Tibial artery (tissue), 4 donors: ENCODE measurements at regions not wholly inside any gene's neighbourhood (a gene's known extent, or its start where the extent isn't known, plus 50 kb on each side); places are given as distances from the start of the nearest gene placed in this dataset.

Experiments used
- DNase-seq, 2 donors: peaks; one replicate each; pipeline ENCODE4 v3.0.0-alpha.2; 2019
- H3K27ac ChIP-seq, 2 donors: fragments of 200-600 bp; sonication (generic) in 1 of 2; 1 replicate in 1 of 2; 2 replicates in 1 of 2; pipeline ENCODE4 v1.5.1; 2018 to 2019; ENCODE audit warnings: mild to moderate bottlenecking in 1 of 2
- H3K27me3 ChIP-seq, 2 donors: fragments of 200-600 bp; sonication (generic) in 1 of 2; one replicate each; pipeline versions ENCODE4 v1.5.1 to v1.6.0; 2016 to 2019
- H3K36me3 ChIP-seq, 3 donors: fragments of 200-600 bp; sonication (generic) in 2 of 3; one replicate each; pipeline ENCODE4 v1.5.1; 2016 to 2019; ENCODE audit warnings: mild to moderate bottlenecking in 2 of 3
- H3K4me1 ChIP-seq, 4 donors: fragments of 200-600 bp; sonication (generic) in 2 of 4; 1 replicate in 3 of 4; 2 replicates in 1 of 4; pipeline ENCODE4 v1.5.1; 2016 to 2019
- H3K4me3 ChIP-seq, 2 donors: fragments of 200-600 bp; sonication (generic) in 1 of 2; 1 replicate in 1 of 2; 2 replicates in 1 of 2; pipeline ENCODE4 v1.5.1; 2018 to 2019; ENCODE audit warnings: mild to moderate bottlenecking in 2 of 2
- H3K9me3 ChIP-seq, 3 donors: fragments of 200-600 bp; sonication (generic) in 1 of 3; one replicate each; pipeline ENCODE4 v1.5.1; 2016 to 2019
- intact Hi-C: fragments of 100-400 bp; cut with DNase I; formaldehyde crosslinking; loops from one replicate; pipeline ENCODE4 v1.15.0; 2023; ENCODE audit warnings: low total_unique reads
- TF ChIP-seq, protein P1 (sequence below), 2 experiments: fragments of 200-600 bp in 1 of 2; fragments of 450-650 bp in 1 of 2; IDR thresholded peaks; one replicate each; pipeline ENCODE4 v1.5.1; 2017 to 2019; ENCODE audit warnings: antibody characterized with exemption in 2 of 2, mild to moderate bottlenecking in 1 of 2, moderate library complexity in 1 of 2

DNA sequence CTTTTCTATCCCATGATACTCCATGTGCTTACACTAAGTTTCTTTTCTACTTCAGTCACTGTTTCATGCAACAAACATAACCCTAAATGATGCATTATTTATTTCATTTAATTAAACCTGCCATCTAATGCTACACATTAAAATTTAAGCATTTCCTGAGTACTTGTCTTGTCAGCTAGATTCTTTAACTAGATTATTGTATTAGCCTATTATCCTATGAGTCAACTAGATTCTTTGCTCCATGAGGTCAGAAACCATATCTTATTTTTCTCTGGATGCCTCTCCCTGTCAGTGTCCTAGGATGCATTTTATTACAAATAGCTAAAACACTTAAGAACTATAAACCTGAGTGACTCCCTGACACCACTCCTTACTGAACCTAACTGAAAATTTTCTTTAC, 652.4 kb downstream of the SLC4A3 start:
- H3K9me3 ChIP-seq: no peaks in the 10 kb centered on the region
- H3K27ac ChIP-seq: no peak overlapping the region
- TF ChIP-seq, protein P1, sequence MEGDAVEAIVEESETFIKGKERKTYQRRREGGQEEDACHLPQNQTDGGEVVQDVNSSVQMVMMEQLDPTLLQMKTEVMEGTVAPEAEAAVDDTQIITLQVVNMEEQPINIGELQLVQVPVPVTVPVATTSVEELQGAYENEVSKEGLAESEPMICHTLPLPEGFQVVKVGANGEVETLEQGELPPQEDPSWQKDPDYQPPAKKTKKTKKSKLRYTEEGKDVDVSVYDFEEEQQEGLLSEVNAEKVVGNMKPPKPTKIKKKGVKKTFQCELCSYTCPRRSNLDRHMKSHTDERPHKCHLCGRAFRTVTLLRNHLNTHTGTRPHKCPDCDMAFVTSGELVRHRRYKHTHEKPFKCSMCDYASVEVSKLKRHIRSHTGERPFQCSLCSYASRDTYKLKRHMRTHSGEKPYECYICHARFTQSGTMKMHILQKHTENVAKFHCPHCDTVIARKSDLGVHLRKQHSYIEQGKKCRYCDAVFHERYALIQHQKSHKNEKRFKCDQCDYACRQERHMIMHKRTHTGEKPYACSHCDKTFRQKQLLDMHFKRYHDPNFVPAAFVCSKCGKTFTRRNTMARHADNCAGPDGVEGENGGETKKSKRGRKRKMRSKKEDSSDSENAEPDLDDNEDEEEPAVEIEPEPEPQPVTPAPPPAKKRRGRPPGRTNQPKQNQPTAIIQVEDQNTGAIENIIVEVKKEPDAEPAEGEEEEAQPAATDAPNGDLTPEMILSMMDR (IDR thresholded peaks at IDR 0.05): no peak
- no peaks in the 10 kb centered on the region for H3K27me3 ChIP-seq
- H3K4me1 ChIP-seq: peaks cover 0 to 26% (median 17%) of the 10 kb centered on the region in 4 donors
- no peak overlapping the region for H3K4me3 ChIP-seq
- no peaks in the 10 kb centered on the region for H3K36me3 ChIP-seq
- no peak for DNase-seq
- intact Hi-C loops: no loop called here

DNA sequence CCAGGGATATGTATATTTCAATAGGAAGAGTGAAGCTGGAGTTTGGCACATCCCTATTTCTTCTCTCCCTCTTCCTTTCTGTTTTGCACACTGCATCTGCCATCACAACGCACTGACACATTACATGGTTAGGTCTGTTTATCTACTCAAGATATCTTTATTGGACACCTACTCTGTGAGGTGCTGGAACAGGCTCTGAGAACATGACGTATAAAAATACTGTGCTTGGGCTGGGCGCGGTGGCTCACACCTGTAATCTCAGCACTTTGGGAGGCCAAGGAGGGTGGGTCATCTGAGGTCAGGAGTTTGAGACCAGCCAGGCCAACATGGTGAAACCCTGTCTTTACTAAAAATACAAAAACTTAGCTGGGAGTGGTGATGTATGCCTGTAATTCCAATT, 653.3 kb downstream of the SLC4A3 start:
- Histone ChIP-seq H3K27me3 (no peaks in the 10 kb centered on the region), H3K36me3 (no peaks in the 10 kb centered on the region), H3K9me3 (no peaks in the 10 kb centered on the region), H3K27ac (no peak overlapping the region), H3K4me3 (no peak overlapping the region), H3K4me1 (peaks cover 0 to 26% (median 17%) of the 10 kb centered on the region in 4 donors)
- TF ChIP-seq, protein P1 (IDR thresholded peaks at IDR 0.05): no peak
- intact Hi-C loops: no loop called here
- DNase-seq: no peak

DNA sequence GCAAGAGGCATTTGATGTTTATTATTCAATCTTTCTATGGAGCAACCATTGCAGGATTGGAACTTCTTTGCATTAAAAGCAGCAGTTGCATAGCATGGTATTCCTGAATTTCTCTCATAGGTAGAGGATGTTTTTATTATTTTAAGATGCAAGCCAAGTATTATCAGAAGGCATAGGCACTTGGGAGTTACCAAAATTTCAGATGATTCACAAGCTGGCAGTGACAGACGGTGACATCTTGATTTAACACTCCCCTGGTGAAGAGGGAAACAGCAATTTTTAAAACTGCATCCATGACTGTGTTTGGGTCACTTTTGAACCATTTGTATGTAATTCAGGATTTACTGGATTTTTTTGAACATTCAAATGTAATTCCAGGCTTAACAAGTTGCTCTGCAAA, 654.3 kb downstream of the SLC4A3 start:
- intact Hi-C loops: no loop called here
- H3K27me3 ChIP-seq: no peaks in the 10 kb centered on the region
- H3K9me3 ChIP-seq: no peaks in the 10 kb centered on the region
- no peak overlapping the region for H3K27ac ChIP-seq
- peaks cover 0 to 17% (median 11%) of the 10 kb centered on the region in 4 donors for H3K4me1 ChIP-seq
- H3K36me3 ChIP-seq: no peaks in the 10 kb centered on the region
- DNase-seq: no peak
- no peak overlapping the region for H3K4me3 ChIP-seq
- TF ChIP-seq, protein P1 (IDR thresholded peaks at IDR 0.05): no peak

DNA sequence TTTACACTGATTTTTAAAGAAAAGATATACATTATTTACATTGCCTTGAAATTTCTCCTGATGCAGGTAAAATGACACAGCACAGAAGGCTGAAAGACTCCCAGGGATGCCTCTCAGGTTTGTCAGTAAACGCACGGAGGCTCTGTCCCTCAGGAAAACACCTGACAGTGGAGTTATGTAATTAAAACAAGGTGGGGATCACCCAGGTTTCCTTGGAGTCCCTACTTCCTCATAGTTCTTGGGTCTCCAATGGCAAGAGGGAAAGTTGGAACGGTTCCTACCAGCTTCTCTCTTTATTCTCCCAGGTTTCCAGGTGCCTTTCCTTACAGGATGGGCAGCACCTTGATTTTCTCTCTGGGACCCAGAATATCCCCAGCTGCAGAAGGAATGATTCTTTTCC, 654.8 kb downstream of the SLC4A3 start:
- Histone ChIP-seq H3K4me3 (no peak overlapping the region), H3K27me3 (no peaks in the 10 kb centered on the region), H3K4me1 (peaks cover 0 to 12% (median 7%) of the 10 kb centered on the region in 4 donors), H3K27ac (no peak overlapping the region), H3K9me3 (no peaks in the 10 kb centered on the region), H3K36me3 (no peaks in the 10 kb centered on the region)
- DNase-seq: no peak
- intact Hi-C loops: no loop called here
- TF ChIP-seq, protein P1 (IDR thresholded peaks at IDR 0.05): no peak

DNA sequence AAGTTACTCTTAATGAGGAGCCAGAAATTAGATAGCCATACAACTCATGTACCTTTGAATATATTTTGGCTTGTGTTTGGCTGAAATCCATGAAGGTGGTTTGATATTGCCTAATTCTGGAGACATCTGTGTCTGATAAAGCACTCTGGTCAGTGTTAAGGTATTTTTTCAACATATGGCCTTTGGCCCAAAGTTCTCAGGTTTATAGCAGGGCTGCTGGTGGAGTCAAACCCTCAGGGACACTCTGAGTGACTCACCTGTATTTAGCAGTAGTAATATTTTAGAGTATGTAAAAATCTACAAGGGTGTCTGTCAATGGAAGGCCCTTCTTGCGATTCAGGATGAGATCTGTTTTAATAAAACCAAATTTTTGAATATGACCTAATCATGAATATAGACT, 666.5 kb downstream of the SLC4A3 start:
- Histone ChIP-seq H3K4me1 (no peaks in the 10 kb centered on the region), H3K27me3 (no peaks in the 10 kb centered on the region), H3K9me3 (no peaks in the 10 kb centered on the region), H3K36me3 (no peaks in the 10 kb centered on the region), H3K4me3 (no peak overlapping the region), H3K27ac (no peak overlapping the region)
- no peak for DNase-seq
- TF ChIP-seq, protein P1 (IDR thresholded peaks at IDR 0.05): no peak
- intact Hi-C loops: no loop called here

DNA sequence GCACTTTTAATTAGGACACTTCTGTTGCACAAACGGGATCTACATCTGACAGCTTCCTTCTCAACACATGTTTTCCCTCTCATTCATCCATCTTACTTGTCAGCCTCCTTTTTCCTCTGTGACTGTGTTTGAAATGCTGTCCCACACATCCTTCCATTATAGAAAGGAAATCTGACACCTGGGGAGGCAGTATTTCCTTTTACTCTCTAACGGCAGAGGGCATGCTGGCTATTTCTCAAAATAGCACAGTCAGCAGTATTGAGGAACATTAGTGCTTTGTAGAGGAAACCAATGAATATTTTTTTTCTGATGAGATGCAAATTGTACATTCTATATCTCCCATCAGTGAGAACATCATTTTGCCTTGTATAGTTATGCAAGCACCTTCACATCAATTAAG, 668.7 kb downstream of the SLC4A3 start:
- intact Hi-C loops: no loop called here
- no peak overlapping the region for H3K27ac ChIP-seq

More for the DNA sequence above, 668.7 kb downstream of the SLC4A3 start:
- no peak for DNase-seq
- no peaks in the 10 kb centered on the region for H3K4me1 ChIP-seq
- H3K9me3 ChIP-seq: no peaks in the 10 kb centered on the region
- TF ChIP-seq, protein P1 (IDR thresholded peaks at IDR 0.05): no peak
- no peak overlapping the region for H3K4me3 ChIP-seq
- H3K27me3 ChIP-seq: no peaks in the 10 kb centered on the region
- H3K36me3 ChIP-seq: no peaks in the 10 kb centered on the region
